ENCODE measurements at regions not wholly inside any gene's neighbourhood (a gene's known extent, or its start where the extent isn't known, plus 50 kb on each side); places are given as distances from the start of the nearest gene placed in this dataset.
"Not testable (repeated sequence)": the region's sequence is repeated elsewhere in the genome, so short reads cannot be mapped to it uniquely, and the experiment has no call there.

DNA sequence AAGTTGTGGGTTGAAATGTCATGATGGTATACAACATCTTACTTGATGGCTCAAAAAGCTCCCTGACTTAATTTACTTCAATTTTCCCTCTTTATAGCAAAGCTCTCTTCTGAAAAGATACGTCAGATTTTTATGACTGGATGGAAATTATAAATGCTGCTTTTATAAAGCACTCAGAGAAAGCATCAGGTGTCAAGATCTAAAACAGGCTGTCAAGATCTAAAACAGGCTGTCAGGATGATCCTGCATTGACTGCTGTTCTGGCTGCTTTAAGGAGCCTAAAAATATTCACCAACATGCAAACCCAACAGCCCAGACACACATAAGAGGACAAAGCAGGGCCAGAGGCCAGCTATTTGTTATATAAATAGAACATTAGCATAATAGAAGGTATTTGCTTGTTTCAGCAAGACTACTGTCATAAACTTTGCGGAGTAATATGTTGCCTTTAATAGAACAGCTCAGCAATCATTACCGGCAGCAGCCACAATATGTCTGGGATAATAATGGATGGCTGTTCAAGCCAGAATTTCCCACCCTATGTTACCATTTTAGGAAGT lies 77.3 kb upstream of the ANO5 start:
- H3K4me1 ChIP-seq (ENCODE audit: control insufficient read depth, extremely low read depth, insufficient read depth, low read length) = no peaks in the 10 kb centered on the region
- TF ChIP-seq EZH2 (IDR thresholded peaks at IDR 0.05; ENCODE audit: low read length, missing control alignments) = no peak
- TF ChIP-seq, protein P1, sequence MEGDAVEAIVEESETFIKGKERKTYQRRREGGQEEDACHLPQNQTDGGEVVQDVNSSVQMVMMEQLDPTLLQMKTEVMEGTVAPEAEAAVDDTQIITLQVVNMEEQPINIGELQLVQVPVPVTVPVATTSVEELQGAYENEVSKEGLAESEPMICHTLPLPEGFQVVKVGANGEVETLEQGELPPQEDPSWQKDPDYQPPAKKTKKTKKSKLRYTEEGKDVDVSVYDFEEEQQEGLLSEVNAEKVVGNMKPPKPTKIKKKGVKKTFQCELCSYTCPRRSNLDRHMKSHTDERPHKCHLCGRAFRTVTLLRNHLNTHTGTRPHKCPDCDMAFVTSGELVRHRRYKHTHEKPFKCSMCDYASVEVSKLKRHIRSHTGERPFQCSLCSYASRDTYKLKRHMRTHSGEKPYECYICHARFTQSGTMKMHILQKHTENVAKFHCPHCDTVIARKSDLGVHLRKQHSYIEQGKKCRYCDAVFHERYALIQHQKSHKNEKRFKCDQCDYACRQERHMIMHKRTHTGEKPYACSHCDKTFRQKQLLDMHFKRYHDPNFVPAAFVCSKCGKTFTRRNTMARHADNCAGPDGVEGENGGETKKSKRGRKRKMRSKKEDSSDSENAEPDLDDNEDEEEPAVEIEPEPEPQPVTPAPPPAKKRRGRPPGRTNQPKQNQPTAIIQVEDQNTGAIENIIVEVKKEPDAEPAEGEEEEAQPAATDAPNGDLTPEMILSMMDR (conservative IDR thresholded peaks at IDR 0.05 in 1 of 2, IDR thresholded peaks at IDR 0.05 in 1 of 2; ENCODE audit: low read depth in 1 of 2, low read length in 2 of 2) = no peak
- no peaks in the 10 kb centered on the region for H3K79me2 ChIP-seq (ENCODE audit: control insufficient read depth, insufficient read depth, low read length)
- no peak overlapping the region for H3K4me2 ChIP-seq (ENCODE audit: extremely low read depth, insufficient read depth, low read length)
- no peak overlapping the region for H2AFZ ChIP-seq (ENCODE audit: low read length)
- DNase-seq (ENCODE audit: low read depth in 2 of 2) = no peak
- H3K4me3 ChIP-seq (replicated peaks in 1 of 4; ENCODE audit: control extremely low read depth in 1 of 4, insufficient read depth in 1 of 4, low read depth in 3 of 4, low read length in 4 of 4) = no peak overlapping the region
- no peaks in the 10 kb centered on the region for H3K27me3 ChIP-seq (ENCODE audit: control insufficient read depth, insufficient read depth, low read length)
- H3K9ac ChIP-seq (ENCODE audit: insufficient read depth, low read length) = no peak overlapping the region
- no peaks in the 10 kb centered on the region for H4K20me1 ChIP-seq (ENCODE audit: control insufficient read depth, extremely low read depth, insufficient read depth, low read length)
- no peak overlapping the region for H3K27ac ChIP-seq (ENCODE audit: insufficient read depth, low read length)
- no peaks in the 10 kb centered on the region for H3K36me3 ChIP-seq (ENCODE audit: control insufficient read depth, insufficient read depth, low read length)
- H3K9me3 ChIP-seq (ENCODE audit: control insufficient read depth, insufficient read depth, low read depth, low read length) = no peaks in the 10 kb centered on the region

DNA sequence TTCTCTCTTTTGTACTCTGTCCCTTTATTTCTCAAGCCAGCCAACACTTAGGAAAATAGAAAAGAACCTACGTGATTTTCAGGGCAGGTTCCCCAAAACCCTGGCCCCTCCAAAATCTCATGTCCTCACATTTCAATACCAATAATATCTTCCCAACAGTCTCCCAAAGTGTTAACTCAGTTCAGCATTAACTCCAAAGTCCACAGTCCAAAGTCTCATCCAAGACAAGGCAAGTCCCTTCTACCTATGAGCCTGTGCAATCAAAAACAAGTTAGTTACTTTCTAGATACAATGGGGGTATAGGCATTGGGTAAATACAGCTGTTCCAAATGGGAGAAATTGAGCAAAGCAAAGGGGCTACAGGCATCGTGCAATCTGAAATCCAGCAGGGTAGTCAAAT lies 64.9 kb upstream of the ANO5 start:
- H4K20me1 ChIP-seq (ENCODE audit: control insufficient read depth, extremely low read depth, insufficient read depth, low read length); H3K4me2 ChIP-seq (ENCODE audit: extremely low read depth, insufficient read depth, low read length); H3K4me3 ChIP-seq (replicated peaks in 1 of 4; ENCODE audit: control extremely low read depth in 1 of 4, insufficient read depth in 1 of 4, low read depth in 3 of 4, low read length in 4 of 4); H2AFZ ChIP-seq (ENCODE audit: low read length); H3K9me3 ChIP-seq (ENCODE audit: control insufficient read depth, insufficient read depth, low read depth, low read length); H3K27ac ChIP-seq (ENCODE audit: insufficient read depth, low read length); H3K36me3 ChIP-seq (ENCODE audit: control insufficient read depth, insufficient read depth, low read length); H3K9ac ChIP-seq (ENCODE audit: insufficient read depth, low read length); H3K4me1 ChIP-seq (ENCODE audit: control insufficient read depth, extremely low read depth, insufficient read depth, low read length); H3K79me2 ChIP-seq (ENCODE audit: control insufficient read depth, insufficient read depth, low read length); DNase-seq (ENCODE audit: low read depth in 2 of 2); H3K27me3 ChIP-seq (ENCODE audit: control insufficient read depth, insufficient read depth, low read length): not testable (repeated sequence)

DNA sequence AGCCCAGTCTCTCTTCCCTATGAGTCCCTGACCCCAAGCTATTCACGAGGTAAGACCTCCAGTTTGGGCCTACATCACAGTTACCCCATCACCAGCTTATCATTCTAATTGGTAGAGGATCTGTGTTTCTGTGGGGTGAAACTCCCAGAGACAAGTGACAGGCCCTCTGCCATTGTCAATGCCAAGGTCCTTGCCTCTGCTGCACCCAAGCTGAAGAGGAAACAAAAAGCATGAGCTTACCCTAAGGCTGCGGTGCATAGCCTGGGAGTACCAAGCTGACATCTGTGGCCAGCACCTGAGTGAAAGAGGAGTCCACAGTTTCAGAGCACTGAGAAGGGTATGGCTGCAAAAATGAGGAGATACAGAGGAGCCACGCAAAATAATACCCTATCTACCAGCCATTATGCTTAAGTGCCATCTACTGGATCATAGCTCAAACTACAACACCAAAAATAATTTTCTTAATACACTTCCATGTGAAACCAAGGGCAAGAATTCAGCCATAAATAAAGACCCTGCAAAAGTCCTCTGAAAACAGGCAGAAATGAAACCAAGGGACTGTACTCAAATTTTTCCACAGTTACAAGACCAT lies 62.3 kb upstream of the ANO5 start:
- no peak overlapping the region for H3K4me2 ChIP-seq (ENCODE audit: extremely low read depth, insufficient read depth, low read length)
- no peaks in the 10 kb centered on the region for H3K36me3 ChIP-seq (ENCODE audit: control insufficient read depth, insufficient read depth, low read length)
- no peak overlapping the region for H3K4me3 ChIP-seq (replicated peaks in 1 of 4; ENCODE audit: control extremely low read depth in 1 of 4, insufficient read depth in 1 of 4, low read depth in 3 of 4, low read length in 4 of 4)
- H4K20me1 ChIP-seq (ENCODE audit: control insufficient read depth, extremely low read depth, insufficient read depth, low read length) = no peaks in the 10 kb centered on the region
- H3K27me3 ChIP-seq (ENCODE audit: control insufficient read depth, insufficient read depth, low read length) = no peaks in the 10 kb centered on the region
- no peak for DNase-seq (ENCODE audit: low read depth in 2 of 2)
- H3K4me1 ChIP-seq (ENCODE audit: control insufficient read depth, extremely low read depth, insufficient read depth, low read length) = no peaks in the 10 kb centered on the region
- no peak overlapping the region for H3K27ac ChIP-seq (ENCODE audit: insufficient read depth, low read length)
- no peaks in the 10 kb centered on the region for H3K79me2 ChIP-seq (ENCODE audit: control insufficient read depth, insufficient read depth, low read length)
- H2AFZ ChIP-seq (ENCODE audit: low read length) = no peak overlapping the region
- TF ChIP-seq, protein P1 (conservative IDR thresholded peaks at IDR 0.05 in 1 of 2, IDR thresholded peaks at IDR 0.05 in 1 of 2; ENCODE audit: low read depth in 1 of 2, low read length in 2 of 2) = no peak
- no peak for TF ChIP-seq EZH2 (IDR thresholded peaks at IDR 0.05; ENCODE audit: low read length, missing control alignments)
- no peaks in the 10 kb centered on the region for H3K9me3 ChIP-seq (ENCODE audit: control insufficient read depth, insufficient read depth, low read depth, low read length)
- H3K9ac ChIP-seq (ENCODE audit: insufficient read depth, low read length) = no peak overlapping the region
